Gastroesophageal sphincter (tissue), 4 donors: ENCODE measurements at regions not wholly inside any gene's neighbourhood (a gene's known extent, or its start where the extent isn't known, plus 50 kb on each side); places are given as distances from the start of the nearest gene placed in this dataset.

Experiments
- ATAC-seq: fragments of 150-250 bp; one replicate; pipeline ENCODE4 v1.9.1; 2016; ENCODE audit warnings: mild to moderate bottlenecking, moderate library complexity
- H3K27ac ChIP-seq, 4 donors: fragments of 200-600 bp; sonication (generic) in 3 of 4; 1 replicate in 3 of 4; 2 replicates in 1 of 4; pipeline ENCODE4 v1.5.1; 2016 to 2019
- H3K27me3 ChIP-seq: fragments of 200-600 bp; sonication (generic); one replicate; pipeline ENCODE4 v1.5.1; 2019
- H3K36me3 ChIP-seq, 2 donors: fragments of 200-600 bp; sonication (generic); one replicate each; pipeline ENCODE4 v1.5.1; 2019; ENCODE audit warnings: control low read depth in 1 of 2
- H3K4me1 ChIP-seq, 3 donors: fragments of 200-600 bp; sonication (generic); 1 replicate in 2 of 3; 2 replicates in 1 of 3; pipeline ENCODE4 v1.5.1; 2016 to 2019; ENCODE audit warnings: control low read depth in 2 of 3
- H3K4me3 ChIP-seq, 2 donors: fragments of 200-600 bp; sonication (generic); one replicate each; pipeline ENCODE4 v1.5.1; 2019; ENCODE audit warnings: mild to moderate bottlenecking in 1 of 2, moderate library complexity in 1 of 2
- H3K9me3 ChIP-seq, 3 donors: fragments of 200-600 bp; sonication (generic); one replicate each; pipeline ENCODE4 v1.5.1; 2017 to 2019; ENCODE audit warnings: control low read depth in 2 of 3
- CTCF ChIP-seq, 4 experiments: fragments of 200-600 bp in 2 of 4; fragments of 450-650 bp in 2 of 4; sonication (generic) in 1 of 4; IDR thresholded peaks; one replicate each; pipeline ENCODE4 v1.5.1; 2017 to 2019; ENCODE audit warnings: antibody characterized with exemption in 4 of 4, mild to moderate bottlenecking in 2 of 4, moderate library complexity in 2 of 4
- EP300 ChIP-seq: sonication (generic); formaldehyde crosslinking; IDR thresholded peaks from one replicate; pipeline ENCODE4 v1.6.1; 2017; ENCODE audit warnings: antibody characterized with exemption, mild to moderate bottlenecking
- POLR2A ChIP-seq, 2 donors: fragments of 450-650 bp; IDR thresholded peaks; one replicate each; pipeline ENCODE4 v1.6.1; 2017; ENCODE audit warnings: antibody characterized with exemption in 2 of 2, mild to moderate bottlenecking in 2 of 2, moderate library complexity in 1 of 2
- POLR2AphosphoS5 ChIP-seq: sonication (generic); formaldehyde crosslinking; IDR thresholded peaks from one replicate; pipeline ENCODE4 v1.6.1; 2017; ENCODE audit warnings: antibody characterized with exemption
- WGBS, 2 donors: methylation state at CpG; one replicate each; pipeline ENCODE4 v1.1.5; 2018; ENCODE audit warnings: low coverage in 1 of 2; 5-methylcytosine and 5-hydroxymethylcytosine counted together

GRCh38 chr16:85180827-85181738 lies 68.8 kb upstream of the CIBAR2 start:
- peaks cover 0 to 12% (median 0%) of the 10 kb centered on the region in 3 donors for H3K9me3 ChIP-seq
- H3K27ac ChIP-seq, result no peak overlapping the region
- TF ChIP-seq POLR2AphosphoS5 (no peak), EP300 (no peak), POLR2A (IDR thresholded peaks at IDR 0.05) (no peak), CTCF (IDR thresholded peaks at IDR 0.05) (no peak)
- peaks cover 0 to 24% of the 10 kb centered on the region in 2 donors for H3K36me3 ChIP-seq
- 85 to 88% methylated on average over 5 to 13 of the region's 30 CpGs for WGBS, 2 donors
- H3K4me1 ChIP-seq, result peaks cover 0 to 21% (median 5%) of the 10 kb centered on the region in 3 donors
- H3K4me3 ChIP-seq, result no peak overlapping the region
- H3K27me3 ChIP-seq, result no peaks in the 10 kb centered on the region
- ATAC-seq, result no peak

GRCh38 chr16:85181739-85182129 lies 69.5 kb upstream of the CIBAR2 start:
- ATAC-seq, result no peak
- Histone ChIP-seq H3K4me3 (no peak overlapping the region), H3K9me3 (peaks cover 0 to 12% (median 0%) of the 10 kb centered on the region in 3 donors), H3K27ac (no peak overlapping the region), H3K27me3 (no peaks in the 10 kb centered on the region), H3K36me3 (peaks cover 0 to 24% of the 10 kb centered on the region in 2 donors), H3K4me1 (peaks cover 0 to 19% (median 1%) of the 10 kb centered on the region in 3 donors)
- 100% methylated on average over 1 to 2 of the region's 18 CpGs for WGBS, 2 donors
- no peak for TF ChIP-seq EP300
- TF ChIP-seq POLR2AphosphoS5, result no peak
- no peak for TF ChIP-seq POLR2A (IDR thresholded peaks at IDR 0.05)
- no peak for TF ChIP-seq CTCF (IDR thresholded peaks at IDR 0.05)

GRCh38 chr16:85182286-85182685 lies 70.0 kb upstream of the CIBAR2 start:
- Histone ChIP-seq H3K4me3 (no peak overlapping the region), H3K27ac (no peak overlapping the region), H3K27me3 (no peaks in the 10 kb centered on the region), H3K4me1 (peaks cover 0 to 19% (median 3%) of the 10 kb centered on the region in 3 donors), H3K36me3 (peaks cover 0 to 24% of the 10 kb centered on the region in 2 donors), H3K9me3 (peaks cover 0 to 12% (median 0%) of the 10 kb centered on the region in 3 donors)
- no CpG with 5 or more reads among the region's 11 CpGs for WGBS, 2 donors
- no peak for ATAC-seq
- TF ChIP-seq EP300 (no peak), POLR2A (IDR thresholded peaks at IDR 0.05) (no peak), CTCF (IDR thresholded peaks at IDR 0.05) (no peak), POLR2AphosphoS5 (no peak)

- H3K4me1 ChIP-seq, result peaks cover 0 to 18% (median 3%) of the 10 kb centered on the region in 3 donors
- H3K27ac ChIP-seq, result no peak overlapping the region
- no peak for TF ChIP-seq EP300
- TF ChIP-seq POLR2A (IDR thresholded peaks at IDR 0.05), result no peak
- H3K27me3 ChIP-seq, result no peaks in the 10 kb centered on the region
- H3K36me3 ChIP-seq, result peaks cover 0 to 24% of the 10 kb centered on the region in 2 donors
- ATAC-seq, result no peak
- 89 to 91% methylated on average over 9 to 13 of the region's 13 CpGs for WGBS, 2 donors
- peaks cover 0 to 12% (median 0%) of the 10 kb centered on the region in 3 donors for H3K9me3 ChIP-seq
- no peak overlapping the region for H3K4me3 ChIP-seq
Measured at GRCh38 chr16:85182774-85183173, 70.5 kb upstream of the CIBAR2 start.

- Histone ChIP-seq H3K27ac (no peak overlapping the region), H3K4me1 (peaks cover 0 to 18% (median 3%) of the 10 kb centered on the region in 3 donors), H3K36me3 (peaks cover 0 to 24% of the 10 kb centered on the region in 2 donors), H3K9me3 (peaks cover 0 to 12% (median 0%) of the 10 kb centered on the region in 3 donors), H3K27me3 (no peaks in the 10 kb centered on the region), H3K4me3 (no peak overlapping the region)
- TF ChIP-seq POLR2AphosphoS5, result no peak
- TF ChIP-seq CTCF (IDR thresholded peaks at IDR 0.05), result no peak
- TF ChIP-seq EP300, result no peak
- no peak for TF ChIP-seq POLR2A (IDR thresholded peaks at IDR 0.05)
- ATAC-seq, result no peak
- WGBS, 2 donors, result 83 to 94% methylated on average over 1 to 5 of the region's 5 CpGs
Measured at GRCh38 chr16:85183564-85183963, 71.3 kb upstream of the CIBAR2 start.
